A549 (cell line): ENCODE measurements at regions not wholly inside any gene's neighbourhood (a gene's known extent, or its start where the extent isn't known, plus 50 kb on each side); places are given as distances from the start of the nearest gene placed in this dataset.

Experiments used
- CEBPB ChIP-seq, 2 experiments: fragments of >200 bp in 1 of 2; sonication (Bioruptor Twin) in 1 of 2; formaldehyde crosslinking in 1 of 2; IDR thresholded peaks; 2 replicates each; pipeline ENCODE4 v1.6.1; 2012 to 2016
- CTCF ChIP-seq: fragments of >200 bp; sonication (Bioruptor Twin); formaldehyde crosslinking; IDR thresholded peaks from 3 replicates; pipeline ENCODE4 v1.5.1; 2016
- EP300 ChIP-seq, 2 experiments: fragments of >200 bp; sonication (Bioruptor Twin); formaldehyde crosslinking; IDR thresholded peaks; 2 replicates in 1 of 2; 3 replicates in 1 of 2; pipeline ENCODE4 v1.6.1; 2016 to 2017
- FOSL2 ChIP-seq, 2 experiments: fragments of 450-650 bp in 1 of 2; fragments of >200 bp in 1 of 2; sonication (Bioruptor Twin) in 1 of 2; formaldehyde crosslinking; IDR thresholded peaks; 2 replicates each; pipeline versions ENCODE4 v1.5.0 to v1.6.1; 2016 to 2020; ENCODE audit warnings: mild to moderate bottlenecking in 1 of 2, moderate library complexity in 1 of 2
- GATA3 ChIP-seq: IDR thresholded peaks from 2 replicates; pipeline ENCODE4 v1.6.1; 2012; ENCODE audit warnings: borderline replicate concordance
- KDM5A ChIP-seq: fragments of 200-600 bp; sonication (generic); IDR thresholded peaks from 2 replicates; pipeline ENCODE4 v1.6.1; 2016; ENCODE audit warnings: antibody characterized with exemption, mild to moderate bottlenecking
- MAFK ChIP-seq: fragments of 450-650 bp; IDR thresholded peaks from 2 replicates; pipeline ENCODE4 v1.6.1; 2014; ENCODE audit not compliant: partially characterized antibody
- NR3C1 ChIP-seq: fragments of >200 bp; sonication (Bioruptor Twin); formaldehyde crosslinking; IDR thresholded peaks from 3 replicates; pipeline ENCODE4 v1.6.1; 2017
- PBX3 ChIP-seq: IDR thresholded peaks from 2 replicates; pipeline ENCODE4 v1.6.1; 2012
- POLR2A ChIP-seq: IDR thresholded peaks from 2 replicates; pipeline ENCODE4 v1.6.1; 2012; ENCODE audit warnings: mild to moderate bottlenecking, low read length
- RAD21 ChIP-seq, 2 experiments: fragments of >200 bp in 1 of 2; sonication (Bioruptor Twin) in 1 of 2; formaldehyde crosslinking in 1 of 2; IDR thresholded peaks in 1 of 2; conservative IDR thresholded peaks in 1 of 2; 2 replicates in 1 of 2; 3 replicates in 1 of 2; pipeline ENCODE4 v1.6.1; 2012 to 2018; ENCODE audit warnings: inconsistent platforms in 1 of 2
- RFX5 ChIP-seq: fragments of 450-650 bp; IDR thresholded peaks from 2 replicates; pipeline ENCODE4 v1.7.1; 2014; ENCODE audit warnings: antibody characterized with exemption, mild to moderate bottlenecking, moderate library complexity
- USF2 ChIP-seq: fragments of 450-650 bp; IDR thresholded peaks from 2 replicates; pipeline ENCODE4 v1.6.1; 2014; ENCODE audit warnings: antibody characterized with exemption
- TF ChIP-seq, protein P1 (sequence below): fragments of 200-600 bp; sonication (generic); IDR thresholded peaks from 2 replicates; pipeline ENCODE4 v1.6.1; 2016; ENCODE audit warnings: antibody characterized with exemption, mild to moderate bottlenecking, moderate library complexity

DNA sequence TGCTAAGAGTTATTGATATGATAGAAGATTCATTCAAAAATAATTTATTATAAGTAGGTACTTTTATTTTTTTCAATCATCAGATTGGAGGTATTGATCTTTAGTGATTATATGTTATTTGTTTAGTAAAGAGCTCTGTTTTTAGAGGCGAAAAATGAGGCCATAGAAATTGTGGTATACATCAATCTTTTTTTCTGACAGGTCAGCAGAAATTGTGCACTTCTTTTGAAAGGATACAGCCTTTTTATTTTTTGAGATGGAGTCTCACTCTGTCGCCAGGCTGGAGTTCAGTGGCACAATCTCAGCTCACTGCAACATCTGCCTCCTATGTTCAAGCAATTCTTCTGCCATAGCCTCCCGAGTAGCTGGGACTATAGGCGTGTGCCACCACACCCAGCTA is 292.1 kb downstream of the BAMBI start:
- TF ChIP-seq RFX5 (no peak), CTCF (no peak), NR3C1 (no peak), EP300 (IDR thresholded peaks at IDR 0.05) (no peak), PBX3 (no peak), KDM5A (no peak), RAD21 (conservative IDR thresholded peaks at IDR 0.05 in 1 of 2, IDR thresholded peaks at IDR 0.05 in 1 of 2) (no peak), POLR2A (no peak), USF2 (no peak), GATA3 (no peak), CEBPB (IDR thresholded peaks at IDR 0.05) (no peak), FOSL2 (IDR thresholded peaks at IDR 0.05) (no peak), FOSL2 (CRISPR knock-in tag; IDR thresholded peaks at IDR 0.05) (no peak), MAFK (peak; percentile 88)
- TF ChIP-seq, protein P1, sequence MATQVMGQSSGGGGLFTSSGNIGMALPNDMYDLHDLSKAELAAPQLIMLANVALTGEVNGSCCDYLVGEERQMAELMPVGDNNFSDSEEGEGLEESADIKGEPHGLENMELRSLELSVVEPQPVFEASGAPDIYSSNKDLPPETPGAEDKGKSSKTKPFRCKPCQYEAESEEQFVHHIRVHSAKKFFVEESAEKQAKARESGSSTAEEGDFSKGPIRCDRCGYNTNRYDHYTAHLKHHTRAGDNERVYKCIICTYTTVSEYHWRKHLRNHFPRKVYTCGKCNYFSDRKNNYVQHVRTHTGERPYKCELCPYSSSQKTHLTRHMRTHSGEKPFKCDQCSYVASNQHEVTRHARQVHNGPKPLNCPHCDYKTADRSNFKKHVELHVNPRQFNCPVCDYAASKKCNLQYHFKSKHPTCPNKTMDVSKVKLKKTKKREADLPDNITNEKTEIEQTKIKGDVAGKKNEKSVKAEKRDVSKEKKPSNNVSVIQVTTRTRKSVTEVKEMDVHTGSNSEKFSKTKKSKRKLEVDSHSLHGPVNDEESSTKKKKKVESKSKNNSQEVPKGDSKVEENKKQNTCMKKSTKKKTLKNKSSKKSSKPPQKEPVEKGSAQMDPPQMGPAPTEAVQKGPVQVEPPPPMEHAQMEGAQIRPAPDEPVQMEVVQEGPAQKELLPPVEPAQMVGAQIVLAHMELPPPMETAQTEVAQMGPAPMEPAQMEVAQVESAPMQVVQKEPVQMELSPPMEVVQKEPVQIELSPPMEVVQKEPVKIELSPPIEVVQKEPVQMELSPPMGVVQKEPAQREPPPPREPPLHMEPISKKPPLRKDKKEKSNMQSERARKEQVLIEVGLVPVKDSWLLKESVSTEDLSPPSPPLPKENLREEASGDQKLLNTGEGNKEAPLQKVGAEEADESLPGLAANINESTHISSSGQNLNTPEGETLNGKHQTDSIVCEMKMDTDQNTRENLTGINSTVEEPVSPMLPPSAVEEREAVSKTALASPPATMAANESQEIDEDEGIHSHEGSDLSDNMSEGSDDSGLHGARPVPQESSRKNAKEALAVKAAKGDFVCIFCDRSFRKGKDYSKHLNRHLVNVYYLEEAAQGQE: no peak
